Sigmoid colon (tissue), 6 donors: ENCODE measurements at regions not wholly inside any gene's neighbourhood (a gene's known extent, or its start where the extent isn't known, plus 50 kb on each side); places are given as distances from the start of the nearest gene placed in this dataset.

ENCODE experiments used
- DNase-seq: peaks from one replicate; pipeline ENCODE4 v3.0.0-alpha.2; 2019
- H3K27ac ChIP-seq, 4 donors: fragments of 200-600 bp; sonication (generic); one replicate each; pipeline ENCODE4 v1.5.1; 2016 to 2019; ENCODE audit warnings: mild to moderate bottlenecking in 1 of 4
- H3K27me3 ChIP-seq, 3 donors: fragments of 200-600 bp; sonication (generic); one replicate each; pipeline ENCODE4 v1.5.1; 2019; ENCODE audit warnings: mild to moderate bottlenecking in 1 of 3
- H3K36me3 ChIP-seq, 4 donors: fragments of 200-600 bp; sonication (generic); one replicate each; pipeline ENCODE4 v1.5.1; 2016 to 2019
- H3K4me1 ChIP-seq, 4 donors: fragments of 200-600 bp; sonication (generic); one replicate each; pipeline ENCODE4 v1.5.1; 2017 to 2019
- H3K4me3 ChIP-seq, 4 donors: fragments of 200-600 bp; sonication (generic); one replicate each; pipeline ENCODE4 v1.5.1; 2017 to 2019; ENCODE audit warnings: mild to moderate bottlenecking in 2 of 4, moderate library complexity in 1 of 4
- H3K9me3 ChIP-seq, 4 donors: fragments of 200-600 bp in 3 of 4; sonication (generic) in 3 of 4; one replicate each; pipeline versions ENCODE4 v1.5.1 to v1.6.1; 2013 to 2019
- CTCF ChIP-seq, 4 experiments: fragments of 450-650 bp in 3 of 4; fragments of 200-600 bp in 1 of 4; IDR thresholded peaks; one replicate each; pipeline ENCODE4 v1.5.1; 2016 to 2019; ENCODE audit warnings: antibody characterized with exemption in 4 of 4, mild to moderate bottlenecking in 3 of 4, moderate library complexity in 2 of 4
- EP300 ChIP-seq, 4 donors: sonication (generic); formaldehyde crosslinking; IDR thresholded peaks; one replicate each; pipeline ENCODE4 v1.6.1; 2017; ENCODE audit warnings: antibody characterized with exemption in 4 of 4
- POLR2A ChIP-seq, 2 donors: fragments of 450-650 bp; IDR thresholded peaks; one replicate each; pipeline ENCODE4 v1.6.1; 2016; ENCODE audit warnings: antibody characterized with exemption in 2 of 2, mild to moderate bottlenecking in 2 of 2, moderate library complexity in 2 of 2
- POLR2AphosphoS5 ChIP-seq, 4 donors: sonication (generic); formaldehyde crosslinking; IDR thresholded peaks; one replicate each; pipeline ENCODE4 v1.6.1; 2017; ENCODE audit warnings: antibody characterized with exemption in 4 of 4
- WGBS, 2 donors: extraction: QIAGEN DNeasy Blood & Tissue Kit; methylation state at CpG; one replicate each; pipeline ENCODE4 v1.1.7; 2013; 5-methylcytosine and 5-hydroxymethylcytosine counted together
- intact Hi-C: fragments of 100-400 bp; cut with DNase I; formaldehyde crosslinking; loops from one replicate; pipeline ENCODE4 v1.15.1; 2023
- donor health status: healthy with polysubstance abuse.
- donor health status: healthy.

GRCh38 chr5:81820318-81820636, 69.4 kb upstream of the SSBP2 start:
- TF ChIP-seq POLR2AphosphoS5 (IDR thresholded peaks at IDR 0.05) (no peak), EP300 (IDR thresholded peaks at IDR 0.05) (no peak), CTCF (IDR thresholded peaks at IDR 0.05) (no peak), POLR2A (IDR thresholded peaks at IDR 0.05) (no peak)
- no peaks in the 10 kb centered on the region for H3K9me3 ChIP-seq
- no peaks in the 10 kb centered on the region for H3K36me3 ChIP-seq
- no peak for DNase-seq
- no peaks in the 10 kb centered on the region for H3K27me3 ChIP-seq
- H3K4me1 ChIP-seq, result peaks cover 0 to 10% (median 6%) of the 10 kb centered on the region in 4 donors
- no peak overlapping the region for H3K4me3 ChIP-seq
- intact Hi-C loops, result no loop called here
- H3K27ac ChIP-seq, result no peak overlapping the region

DNA sequence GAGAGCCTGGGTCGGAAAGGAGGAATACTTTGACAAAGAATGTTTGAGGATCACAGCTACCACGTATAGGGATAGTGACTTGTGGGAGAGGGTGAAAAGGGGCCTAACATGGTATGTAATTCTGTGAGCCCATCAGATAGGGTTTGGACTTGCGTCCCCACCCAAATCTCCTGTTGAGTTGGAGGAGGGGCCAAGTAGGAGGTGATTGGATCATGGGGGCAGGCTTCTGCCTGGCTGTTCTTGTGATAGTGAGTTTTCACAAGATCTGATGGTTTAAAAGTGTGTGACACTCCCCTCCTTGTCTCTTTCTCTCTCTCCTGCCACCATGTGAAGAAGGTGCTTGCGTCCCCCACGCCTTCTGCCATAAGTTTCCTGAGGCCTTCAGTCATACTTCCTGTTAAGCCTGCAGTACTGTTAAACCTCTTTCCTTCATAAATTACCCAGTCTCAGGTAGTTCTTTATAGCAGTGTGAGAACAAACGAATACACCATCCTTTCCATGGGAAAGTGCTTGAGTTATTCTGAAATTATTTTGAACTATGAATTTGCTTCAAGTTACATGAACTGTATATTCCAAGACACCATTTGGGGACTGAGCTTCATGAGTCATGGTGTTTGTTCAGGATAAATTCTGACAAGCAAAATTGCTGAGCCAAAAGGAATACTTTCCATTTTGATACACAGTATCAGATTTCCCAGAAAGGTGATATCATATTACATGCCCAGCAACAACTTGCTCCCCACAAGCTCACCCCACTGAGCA, 68.8 kb upstream of the SSBP2 start:
- intact Hi-C loops, result no loop called here

GRCh38 chr5:81817980-81818379, 67.1 kb upstream of the SSBP2 start:
- no peaks in the 10 kb centered on the region for H3K27me3 ChIP-seq
- H3K27ac ChIP-seq, result no peak overlapping the region
- WGBS, 2 donors, result 62 to 86% methylated on average over 5 of the region's 5 CpGs
- no peaks in the 10 kb centered on the region for H3K9me3 ChIP-seq
- no peaks in the 10 kb centered on the region for H3K36me3 ChIP-seq
- DNase-seq, result no peak
- no peak for TF ChIP-seq POLR2A (IDR thresholded peaks at IDR 0.05)
- no peak for TF ChIP-seq CTCF (IDR thresholded peaks at IDR 0.05)
- TF ChIP-seq EP300 (IDR thresholded peaks at IDR 0.05), result no peak
- no peak for TF ChIP-seq POLR2AphosphoS5 (IDR thresholded peaks at IDR 0.05)
- H3K4me3 ChIP-seq, result no peak overlapping the region
- H3K4me1 ChIP-seq, result no peaks in the 10 kb centered on the region
- intact Hi-C loops, result no loop called here

More for the DNA sequence above, 68.8 kb upstream of the SSBP2 start:
- H3K4me1 ChIP-seq, result peaks cover 0 to 5% (median 2%) of the 10 kb centered on the region in 4 donors
- H3K27ac ChIP-seq, result no peak overlapping the region
- H3K4me3 ChIP-seq, result no peak overlapping the region
- DNase-seq, result no peak
- no peaks in the 10 kb centered on the region for H3K9me3 ChIP-seq
- no peak for TF ChIP-seq POLR2A (IDR thresholded peaks at IDR 0.05)
- no peak for TF ChIP-seq POLR2AphosphoS5 (IDR thresholded peaks at IDR 0.05)
- TF ChIP-seq CTCF (IDR thresholded peaks at IDR 0.05), result no peak
- TF ChIP-seq EP300 (IDR thresholded peaks at IDR 0.05), result no peak
- H3K36me3 ChIP-seq, result no peaks in the 10 kb centered on the region
- H3K27me3 ChIP-seq, result no peaks in the 10 kb centered on the region
- 73 to 80% methylated on average over 6 of the region's 6 CpGs for WGBS, 2 donors

DNA sequence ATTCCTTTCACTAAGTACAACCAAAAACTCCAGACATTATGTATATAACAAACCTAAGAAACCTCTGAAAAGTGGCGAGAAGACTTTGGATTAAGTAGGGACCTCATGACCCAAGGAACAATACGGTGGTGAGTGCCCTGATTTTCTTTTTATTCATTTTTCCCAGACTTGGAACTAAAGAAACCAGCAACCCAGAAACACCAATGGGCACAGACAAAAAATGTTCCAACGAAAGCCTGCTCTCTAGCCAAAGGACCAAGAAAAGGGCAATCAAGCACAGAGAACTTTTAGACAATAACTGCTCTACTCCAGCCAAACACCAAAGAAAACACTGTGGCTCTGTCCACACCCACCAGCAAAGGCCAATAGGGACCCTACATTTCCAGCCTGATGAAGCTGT, 66.2 kb upstream of the SSBP2 start:
- 95 to 96% methylated on average over 3 of the region's 3 CpGs for WGBS, 2 donors
- intact Hi-C loops, result no loop called here
- Histone ChIP-seq H3K27me3 (no peaks in the 10 kb centered on the region), H3K36me3 (no peaks in the 10 kb centered on the region), H3K4me3 (no peak overlapping the region), H3K4me1 (no peaks in the 10 kb centered on the region), H3K9me3 (no peaks in the 10 kb centered on the region), H3K27ac (no peak overlapping the region)
- TF ChIP-seq POLR2A (IDR thresholded peaks at IDR 0.05), result no peak
- no peak for TF ChIP-seq EP300 (IDR thresholded peaks at IDR 0.05)
- TF ChIP-seq POLR2AphosphoS5 (IDR thresholded peaks at IDR 0.05), result no peak
- TF ChIP-seq CTCF (IDR thresholded peaks at IDR 0.05), result no peak
- DNase-seq, result no peak

GRCh38 chr5:81815321-81815720, 64.4 kb upstream of the SSBP2 start:
- intact Hi-C loops, result no loop called here
- Histone ChIP-seq H3K27ac (no peak overlapping the region), H3K9me3 (no peaks in the 10 kb centered on the region), H3K4me3 (no peak overlapping the region), H3K36me3 (no peaks in the 10 kb centered on the region), H3K4me1 (no peaks in the 10 kb centered on the region), H3K27me3 (no peaks in the 10 kb centered on the region)
- no peak for TF ChIP-seq EP300 (IDR thresholded peaks at IDR 0.05)
- TF ChIP-seq CTCF (IDR thresholded peaks at IDR 0.05), result no peak
- TF ChIP-seq POLR2A (IDR thresholded peaks at IDR 0.05), result no peak
- TF ChIP-seq POLR2AphosphoS5 (IDR thresholded peaks at IDR 0.05), result no peak
- DNase-seq, result no peak
- 94 to 97% methylated on average over 3 of the region's 3 CpGs for WGBS, 2 donors
